ENCODE measurements at regions not wholly inside any gene's neighbourhood (a gene's known extent, or its start where the extent isn't known, plus 50 kb on each side); places are given as distances from the start of the nearest gene placed in this dataset.

- no peaks in the 10 kb centered on the region for H3K4me1 ChIP-seq (ENCODE audit: control insufficient read depth, insufficient read depth, low read length)
- no peak overlapping the region for H3K27ac ChIP-seq (ENCODE audit: low read depth, low read length)
- H3K9ac ChIP-seq (ENCODE audit: low read depth, low read length), result no peak overlapping the region
- no peaks in the 10 kb centered on the region for H3K27me3 ChIP-seq (ENCODE audit: control insufficient read depth, insufficient read depth, low read length)
- no peak overlapping the region for H3K4me3 ChIP-seq (ENCODE audit: low read depth, low read length)
- no peaks in the 10 kb centered on the region for H3K36me3 ChIP-seq (ENCODE audit: control insufficient read depth, insufficient read depth, low read length)
- H3K9me3 ChIP-seq (ENCODE audit: control insufficient read depth, insufficient read depth, low read length), result no peaks in the 10 kb centered on the region
Measured at GRCh38 chr3:162658003-162658402, 1161.4 kb downstream of the OTOL1 start.

- Histone ChIP-seq H3K27me3 (ENCODE audit: control insufficient read depth, insufficient read depth, low read length) (no peaks in the 10 kb centered on the region), H3K4me3 (ENCODE audit: low read depth, low read length) (no peak overlapping the region), H3K9me3 (ENCODE audit: control insufficient read depth, insufficient read depth, low read length) (no peaks in the 10 kb centered on the region), H3K27ac (ENCODE audit: low read depth, low read length) (no peak overlapping the region), H3K9ac (ENCODE audit: low read depth, low read length) (no peak overlapping the region), H3K4me1 (ENCODE audit: control insufficient read depth, insufficient read depth, low read length) (no peaks in the 10 kb centered on the region), H3K36me3 (ENCODE audit: control insufficient read depth, insufficient read depth, low read length) (no peaks in the 10 kb centered on the region)
Measured at GRCh38 chr3:162665684-162666391, 1169.2 kb downstream of the OTOL1 start.

GRCh38 chr3:162666835-162667234 lies 1170.2 kb downstream of the OTOL1 start:
- no peaks in the 10 kb centered on the region for H3K36me3 ChIP-seq (ENCODE audit: control insufficient read depth, insufficient read depth, low read length)
- no peaks in the 10 kb centered on the region for H3K9me3 ChIP-seq (ENCODE audit: control insufficient read depth, insufficient read depth, low read length)
- no peaks in the 10 kb centered on the region for H3K27me3 ChIP-seq (ENCODE audit: control insufficient read depth, insufficient read depth, low read length)
- no peak overlapping the region for H3K27ac ChIP-seq (ENCODE audit: low read depth, low read length)
- no peak overlapping the region for H3K9ac ChIP-seq (ENCODE audit: low read depth, low read length)
- no peak overlapping the region for H3K4me3 ChIP-seq (ENCODE audit: low read depth, low read length)
- no peaks in the 10 kb centered on the region for H3K4me1 ChIP-seq (ENCODE audit: control insufficient read depth, insufficient read depth, low read length)

- no peaks in the 10 kb centered on the region for H3K36me3 ChIP-seq (ENCODE audit: control insufficient read depth, insufficient read depth, low read length)
- no peak overlapping the region for H3K9ac ChIP-seq (ENCODE audit: low read depth, low read length)
- no peak overlapping the region for H3K27ac ChIP-seq (ENCODE audit: low read depth, low read length)
- no peak overlapping the region for H3K4me3 ChIP-seq (ENCODE audit: low read depth, low read length)
- no peaks in the 10 kb centered on the region for H3K4me1 ChIP-seq (ENCODE audit: control insufficient read depth, insufficient read depth, low read length)
- no peaks in the 10 kb centered on the region for H3K9me3 ChIP-seq (ENCODE audit: control insufficient read depth, insufficient read depth, low read length)
- H3K27me3 ChIP-seq (ENCODE audit: control insufficient read depth, insufficient read depth, low read length), result no peaks in the 10 kb centered on the region
Measured at GRCh38 chr3:162670181-162670580, 1173.6 kb downstream of the OTOL1 start.

- Histone ChIP-seq H3K4me1 (ENCODE audit: control insufficient read depth, insufficient read depth, low read length) (peaks cover 36% of the 10 kb centered on the region), H3K27me3 (ENCODE audit: control insufficient read depth, insufficient read depth, low read length) (no peaks in the 10 kb centered on the region), H3K27ac (ENCODE audit: low read depth, low read length) (no peak overlapping the region), H3K36me3 (ENCODE audit: control insufficient read depth, insufficient read depth, low read length) (no peaks in the 10 kb centered on the region), H3K9ac (ENCODE audit: low read depth, low read length) (no peak overlapping the region), H3K4me3 (ENCODE audit: low read depth, low read length) (no peak overlapping the region), H3K9me3 (ENCODE audit: control insufficient read depth, insufficient read depth, low read length) (no peaks in the 10 kb centered on the region)
Measured at GRCh38 chr3:162677475-162677874, 1180.9 kb downstream of the OTOL1 start.

- Histone ChIP-seq H3K9ac (ENCODE audit: low read depth, low read length) (no peak overlapping the region), H3K9me3 (ENCODE audit: control insufficient read depth, insufficient read depth, low read length) (no peaks in the 10 kb centered on the region), H3K27me3 (ENCODE audit: control insufficient read depth, insufficient read depth, low read length) (no peaks in the 10 kb centered on the region), H3K4me1 (ENCODE audit: control insufficient read depth, insufficient read depth, low read length) (peaks cover 36% of the 10 kb centered on the region), H3K27ac (ENCODE audit: low read depth, low read length) (no peak overlapping the region), H3K36me3 (ENCODE audit: control insufficient read depth, insufficient read depth, low read length) (no peaks in the 10 kb centered on the region), H3K4me3 (ENCODE audit: low read depth, low read length) (no peak overlapping the region)
Measured at GRCh38 chr3:162678941-162679340, 1182.3 kb downstream of the OTOL1 start.

- Histone ChIP-seq H3K4me1 (ENCODE audit: control insufficient read depth, insufficient read depth, low read length) (peaks cover 20% of the 10 kb centered on the region), H3K9ac (ENCODE audit: low read depth, low read length) (no peak overlapping the region), H3K27me3 (ENCODE audit: control insufficient read depth, insufficient read depth, low read length) (no peaks in the 10 kb centered on the region), H3K27ac (ENCODE audit: low read depth, low read length) (no peak overlapping the region), H3K36me3 (ENCODE audit: control insufficient read depth, insufficient read depth, low read length) (no peaks in the 10 kb centered on the region), H3K4me3 (ENCODE audit: low read depth, low read length) (no peak overlapping the region), H3K9me3 (ENCODE audit: control insufficient read depth, insufficient read depth, low read length) (no peaks in the 10 kb centered on the region)
Measured at GRCh38 chr3:162684260-162684659, 1187.7 kb downstream of the OTOL1 start.

- H3K9me3 ChIP-seq (ENCODE audit: control insufficient read depth, insufficient read depth, low read length), result no peaks in the 10 kb centered on the region
- H3K9ac ChIP-seq (ENCODE audit: low read depth, low read length), result no peak overlapping the region
- H3K4me1 ChIP-seq (ENCODE audit: control insufficient read depth, insufficient read depth, low read length), result no peaks in the 10 kb centered on the region
- H3K36me3 ChIP-seq (ENCODE audit: control insufficient read depth, insufficient read depth, low read length), result no peaks in the 10 kb centered on the region
- no peaks in the 10 kb centered on the region for H3K27me3 ChIP-seq (ENCODE audit: control insufficient read depth, insufficient read depth, low read length)
- H3K27ac ChIP-seq (ENCODE audit: low read depth, low read length), result no peak overlapping the region
- H3K4me3 ChIP-seq (ENCODE audit: low read depth, low read length), result no peak overlapping the region
Measured at GRCh38 chr3:162699291-162699690, 1202.7 kb downstream of the OTOL1 start.

- H3K36me3 ChIP-seq (ENCODE audit: control insufficient read depth, insufficient read depth, low read length), result no peaks in the 10 kb centered on the region
- H3K27me3 ChIP-seq (ENCODE audit: control insufficient read depth, insufficient read depth, low read length), result no peaks in the 10 kb centered on the region
- no peaks in the 10 kb centered on the region for H3K9me3 ChIP-seq (ENCODE audit: control insufficient read depth, insufficient read depth, low read length)
- H3K4me1 ChIP-seq (ENCODE audit: control insufficient read depth, insufficient read depth, low read length), result no peaks in the 10 kb centered on the region
- no peak overlapping the region for H3K27ac ChIP-seq (ENCODE audit: low read depth, low read length)
- no peak overlapping the region for H3K9ac ChIP-seq (ENCODE audit: low read depth, low read length)
- H3K4me3 ChIP-seq (ENCODE audit: low read depth, low read length), result no peak overlapping the region
Measured at GRCh38 chr3:162701211-162701610, 1204.6 kb downstream of the OTOL1 start.

- H3K4me1 ChIP-seq (ENCODE audit: control insufficient read depth, insufficient read depth, low read length), result no peaks in the 10 kb centered on the region
- no peaks in the 10 kb centered on the region for H3K36me3 ChIP-seq (ENCODE audit: control insufficient read depth, insufficient read depth, low read length)
- no peak overlapping the region for H3K27ac ChIP-seq (ENCODE audit: low read depth, low read length)
- no peaks in the 10 kb centered on the region for H3K27me3 ChIP-seq (ENCODE audit: control insufficient read depth, insufficient read depth, low read length)
- no peaks in the 10 kb centered on the region for H3K9me3 ChIP-seq (ENCODE audit: control insufficient read depth, insufficient read depth, low read length)
- H3K9ac ChIP-seq (ENCODE audit: low read depth, low read length), result no peak overlapping the region
- H3K4me3 ChIP-seq (ENCODE audit: low read depth, low read length), result no peak overlapping the region
Measured at GRCh38 chr3:162702768-162703385, 1206.3 kb downstream of the OTOL1 start.

GRCh38 chr3:162704238-162704637 lies 1207.6 kb downstream of the OTOL1 start:
- no peaks in the 10 kb centered on the region for H3K9me3 ChIP-seq (ENCODE audit: control insufficient read depth, insufficient read depth, low read length)
- H3K36me3 ChIP-seq (ENCODE audit: control insufficient read depth, insufficient read depth, low read length), result no peaks in the 10 kb centered on the region
- H3K27ac ChIP-seq (ENCODE audit: low read depth, low read length), result no peak overlapping the region
- no peaks in the 10 kb centered on the region for H3K27me3 ChIP-seq (ENCODE audit: control insufficient read depth, insufficient read depth, low read length)
- no peak overlapping the region for H3K4me3 ChIP-seq (ENCODE audit: low read depth, low read length)
- no peak overlapping the region for H3K9ac ChIP-seq (ENCODE audit: low read depth, low read length)
- no peaks in the 10 kb centered on the region for H3K4me1 ChIP-seq (ENCODE audit: control insufficient read depth, insufficient read depth, low read length)
